MM.1S (cell line): ENCODE measurements at regions not wholly inside any gene's neighbourhood (a gene's known extent, or its start where the extent isn't known, plus 50 kb on each side); places are given as distances from the start of the nearest gene placed in this dataset.

ENCODE experiments used
- EZH2 ChIP-seq: fragments of 300-600 bp; sonication (generic); optimal IDR thresholded peaks from 2 replicates; pipeline ENCODE3; 2017; ENCODE audit warnings: low read depth, mild to moderate bottlenecking, antibody characterized with exemption, low read length, mixed read lengths
- TF ChIP-seq, protein P1 (sequence below): fragments of 300-600 bp; sonication (generic); IDR thresholded peaks from 2 replicates; pipeline ENCODE4 v1.5.1; 2016; ENCODE audit warnings: antibody characterized with exemption, low read length, mixed read lengths

DNA sequence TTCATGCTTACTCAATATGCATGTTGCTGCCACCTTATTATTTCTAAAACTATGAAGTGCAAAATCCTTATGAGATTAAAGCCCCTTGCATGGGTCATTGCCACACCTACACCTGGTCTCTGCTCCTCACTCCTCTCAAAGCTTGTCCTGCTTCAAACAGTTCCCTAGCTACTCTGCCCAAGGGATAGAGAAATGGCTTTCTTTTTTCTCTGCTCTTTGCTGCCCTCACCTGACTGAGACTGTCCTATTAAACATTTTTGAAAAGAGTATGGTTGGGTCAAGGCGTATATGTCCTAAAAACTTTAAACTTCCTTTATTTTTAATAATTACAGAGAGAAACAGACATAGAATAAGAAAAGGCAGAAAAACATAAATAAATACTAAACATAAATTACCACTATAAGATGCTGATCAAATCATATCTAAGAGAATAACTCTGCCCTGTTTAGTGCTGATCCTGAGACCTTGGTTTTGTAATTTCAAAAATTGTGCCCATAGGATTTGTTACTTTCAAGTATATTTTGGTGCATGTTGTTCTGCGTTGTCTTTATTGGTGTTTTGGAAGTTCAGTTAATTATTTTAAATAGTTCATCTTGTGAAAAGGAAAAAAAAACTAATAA, 704.9 kb upstream of the PABPC4L start:
- no peak for TF ChIP-seq EZH2
- TF ChIP-seq, protein P1, sequence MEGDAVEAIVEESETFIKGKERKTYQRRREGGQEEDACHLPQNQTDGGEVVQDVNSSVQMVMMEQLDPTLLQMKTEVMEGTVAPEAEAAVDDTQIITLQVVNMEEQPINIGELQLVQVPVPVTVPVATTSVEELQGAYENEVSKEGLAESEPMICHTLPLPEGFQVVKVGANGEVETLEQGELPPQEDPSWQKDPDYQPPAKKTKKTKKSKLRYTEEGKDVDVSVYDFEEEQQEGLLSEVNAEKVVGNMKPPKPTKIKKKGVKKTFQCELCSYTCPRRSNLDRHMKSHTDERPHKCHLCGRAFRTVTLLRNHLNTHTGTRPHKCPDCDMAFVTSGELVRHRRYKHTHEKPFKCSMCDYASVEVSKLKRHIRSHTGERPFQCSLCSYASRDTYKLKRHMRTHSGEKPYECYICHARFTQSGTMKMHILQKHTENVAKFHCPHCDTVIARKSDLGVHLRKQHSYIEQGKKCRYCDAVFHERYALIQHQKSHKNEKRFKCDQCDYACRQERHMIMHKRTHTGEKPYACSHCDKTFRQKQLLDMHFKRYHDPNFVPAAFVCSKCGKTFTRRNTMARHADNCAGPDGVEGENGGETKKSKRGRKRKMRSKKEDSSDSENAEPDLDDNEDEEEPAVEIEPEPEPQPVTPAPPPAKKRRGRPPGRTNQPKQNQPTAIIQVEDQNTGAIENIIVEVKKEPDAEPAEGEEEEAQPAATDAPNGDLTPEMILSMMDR, result peak; percentile 38
